HG03135 (cell line): ENCODE measurements at regions not wholly inside any gene's neighbourhood (a gene's known extent, or its start where the extent isn't known, plus 50 kb on each side); places are given as distances from the start of the nearest gene placed in this dataset.

ENCODE experiments used
- ATAC-seq: cut with Tn5 transposase; IDR thresholded peaks from one replicate; pipeline ENCODE4 v1.9.1; 2021; ENCODE audit warnings: mild to moderate bottlenecking, moderate library complexity; ENCODE audit not compliant: unreplicated experiment

DNA sequence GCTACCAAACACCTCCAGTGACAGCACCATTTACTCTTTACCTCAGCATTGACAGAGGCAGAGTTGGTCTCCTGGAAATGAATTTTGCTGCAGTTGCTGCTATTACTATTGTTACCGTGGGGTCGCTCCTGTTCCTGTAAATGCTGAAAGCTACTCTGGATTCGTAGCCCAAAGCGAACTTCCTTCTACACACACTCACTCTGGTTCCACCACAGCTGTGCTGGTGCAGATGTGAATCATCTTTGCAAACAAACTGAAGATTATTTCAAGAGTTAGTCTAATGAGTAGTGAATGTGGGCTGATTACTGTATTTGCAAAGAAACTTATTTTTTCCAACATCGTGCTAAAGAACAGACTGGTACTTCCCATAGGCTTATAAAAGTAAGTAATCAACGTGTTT lies 304.0 kb downstream of the LPIN1 start:
- no peak for ATAC-seq

DNA sequence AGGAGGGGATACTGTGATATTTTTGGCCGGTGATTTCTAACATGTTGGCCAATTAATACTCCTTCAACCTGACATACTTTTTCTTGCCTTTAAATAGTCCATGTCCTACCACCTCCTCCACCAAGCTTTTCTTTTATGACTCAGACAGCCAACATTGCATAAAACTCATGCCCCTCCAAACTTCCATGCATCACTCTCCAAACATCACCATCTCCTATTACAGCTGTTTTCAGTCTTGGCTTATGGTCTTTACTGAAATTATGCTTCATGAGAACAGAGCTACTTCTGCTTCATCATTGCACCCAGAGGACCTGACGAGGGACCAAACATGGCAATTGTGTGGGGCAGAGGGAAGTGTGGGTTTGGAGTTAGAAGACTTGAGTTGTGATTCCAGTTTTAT lies 305.4 kb downstream of the LPIN1 start:
- no peak for ATAC-seq

DNA sequence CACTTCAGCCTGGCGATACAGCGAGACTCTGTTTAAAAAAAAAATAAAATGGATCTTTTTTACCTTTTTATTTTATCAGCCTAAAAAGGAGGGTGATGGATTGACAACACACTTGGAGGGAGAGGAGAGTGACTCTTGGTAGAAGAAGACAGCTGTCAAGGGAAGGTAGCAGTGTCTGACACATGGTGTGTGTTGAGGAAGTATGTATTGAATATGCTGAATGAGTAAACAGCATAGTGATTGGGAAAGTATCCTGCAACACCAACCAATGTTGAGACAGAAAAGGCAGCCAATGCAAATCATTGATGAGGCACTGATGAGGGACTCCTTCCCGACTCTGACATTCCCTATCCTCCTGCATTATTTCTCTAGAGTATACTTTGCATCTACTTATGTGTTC lies 306.4 kb downstream of the LPIN1 start:
- ATAC-seq, result no peak

DNA sequence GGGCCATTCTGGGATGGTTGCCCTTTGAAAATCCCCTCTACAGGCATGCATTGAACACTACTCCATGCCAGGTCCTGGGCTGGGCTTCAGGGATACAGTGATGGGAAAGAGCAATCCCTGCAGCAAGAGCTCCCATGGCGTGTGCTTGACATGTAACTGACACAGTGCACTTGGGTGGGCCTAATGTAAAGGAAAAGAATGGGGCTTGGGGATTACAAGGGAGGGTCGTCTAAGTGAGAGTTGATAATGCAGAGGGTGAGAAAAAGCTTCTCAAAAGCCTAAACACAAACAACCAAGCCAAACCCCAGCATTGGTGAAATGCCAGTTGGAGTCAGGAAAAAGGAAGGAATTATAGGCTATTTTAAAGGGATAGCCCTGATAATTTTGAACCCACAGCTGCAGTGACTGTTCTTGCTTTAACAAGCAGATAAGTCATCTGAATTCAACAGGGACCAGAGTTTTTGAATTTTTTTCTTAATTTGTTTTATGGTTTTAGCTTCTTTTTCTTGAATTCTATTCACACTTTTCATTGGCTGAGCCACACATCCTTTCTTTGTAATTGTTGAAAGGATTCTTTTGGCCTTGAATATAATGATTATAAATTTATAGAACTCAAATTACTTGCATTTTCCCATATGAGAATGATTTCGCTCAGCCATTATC lies 308.7 kb downstream of the LPIN1 start:
- ATAC-seq, result no peak

DNA sequence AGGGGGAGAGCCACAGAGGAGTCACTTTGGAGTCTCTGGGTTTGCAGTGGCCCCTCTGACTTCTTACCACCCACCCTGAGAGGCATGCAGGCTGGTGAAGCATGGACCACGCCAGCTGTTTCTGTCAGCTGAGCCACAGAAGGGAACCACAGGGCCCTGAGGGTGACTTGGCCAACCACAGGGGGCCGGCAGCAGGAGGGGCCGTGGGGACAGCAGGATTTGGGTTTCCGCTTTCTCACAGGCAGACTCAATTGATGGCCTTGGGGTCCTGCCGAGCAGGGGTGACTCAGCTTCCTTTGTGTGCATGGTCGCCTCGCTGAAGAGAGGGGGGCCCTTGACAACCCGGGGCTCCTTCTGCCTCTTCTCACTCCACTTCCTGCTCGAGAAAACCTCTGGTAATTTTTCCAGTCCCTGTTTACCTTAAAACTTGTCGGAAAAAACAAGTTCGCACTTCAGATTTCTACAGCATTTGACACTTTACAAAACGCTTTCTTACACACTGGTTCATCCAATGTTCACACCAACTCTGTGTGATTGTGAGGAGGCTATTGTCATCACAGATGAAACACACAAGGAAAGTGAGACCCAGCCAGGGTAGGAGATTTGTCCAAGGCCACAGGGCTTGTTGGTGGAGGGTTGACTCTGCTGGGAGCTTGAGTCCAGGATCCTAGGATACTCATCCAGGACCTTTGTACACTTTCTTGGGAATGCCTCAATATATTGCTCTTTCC lies 311.2 kb downstream of the LPIN1 start:
- ATAC-seq, result peak; percentile 85

DNA sequence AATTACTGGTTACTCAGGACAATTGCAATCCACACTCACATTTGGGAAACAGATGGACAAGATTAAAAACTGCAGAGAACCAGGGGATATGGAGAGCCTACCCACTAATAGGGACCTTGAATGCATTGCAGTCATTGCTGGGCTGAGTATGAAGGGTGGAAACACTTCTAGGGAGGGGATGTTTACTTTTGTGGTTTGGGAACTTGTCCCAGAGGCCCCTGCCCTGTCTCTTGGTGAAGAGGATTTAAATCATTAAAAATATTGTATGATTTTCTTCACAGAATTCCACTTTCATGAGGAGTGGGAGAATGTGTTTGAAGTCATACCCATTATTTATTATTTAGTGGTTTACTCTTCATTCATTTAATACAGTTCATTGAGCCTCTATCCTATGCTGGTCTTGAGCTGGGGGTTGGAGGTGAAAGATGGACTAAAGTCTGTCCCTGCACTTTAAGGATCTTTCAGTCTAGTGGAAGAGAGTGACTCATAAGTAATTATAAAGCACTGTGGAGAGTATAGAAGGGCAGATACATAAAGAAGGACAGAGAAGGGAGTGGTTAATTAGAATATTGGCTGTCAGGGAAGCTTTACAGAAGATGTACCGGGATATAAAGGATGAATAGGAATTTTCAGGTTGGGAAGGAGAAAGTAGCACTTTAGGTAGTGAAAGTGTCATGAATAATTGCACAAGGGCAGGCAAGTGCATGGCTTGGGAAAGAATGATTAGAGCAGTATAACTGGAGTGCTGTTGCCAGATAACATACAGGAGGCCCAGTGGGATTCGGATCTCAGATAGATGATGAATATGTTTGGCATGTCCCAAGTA lies 313.4 kb downstream of the LPIN1 start:
- no peak for ATAC-seq

DNA sequence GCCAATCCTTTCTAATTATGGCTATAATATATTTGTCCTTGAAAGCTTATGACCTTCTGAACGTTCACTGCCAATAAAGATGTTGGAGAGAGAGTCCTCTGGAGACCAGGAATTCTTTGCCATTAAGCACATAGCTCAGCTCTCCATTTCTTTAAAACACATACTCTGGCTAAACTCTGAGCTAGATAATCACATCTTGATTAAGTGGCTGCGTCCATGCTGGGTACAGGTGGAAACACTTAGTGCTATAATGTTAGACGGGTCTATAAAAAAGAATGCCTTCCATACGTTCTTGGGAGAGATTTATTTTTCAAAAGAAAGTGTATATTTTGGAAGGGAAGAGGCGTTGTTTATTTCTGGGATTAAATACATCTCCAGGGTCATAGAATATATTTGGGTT lies 314.5 kb downstream of the LPIN1 start:
- ATAC-seq, result no peak

DNA sequence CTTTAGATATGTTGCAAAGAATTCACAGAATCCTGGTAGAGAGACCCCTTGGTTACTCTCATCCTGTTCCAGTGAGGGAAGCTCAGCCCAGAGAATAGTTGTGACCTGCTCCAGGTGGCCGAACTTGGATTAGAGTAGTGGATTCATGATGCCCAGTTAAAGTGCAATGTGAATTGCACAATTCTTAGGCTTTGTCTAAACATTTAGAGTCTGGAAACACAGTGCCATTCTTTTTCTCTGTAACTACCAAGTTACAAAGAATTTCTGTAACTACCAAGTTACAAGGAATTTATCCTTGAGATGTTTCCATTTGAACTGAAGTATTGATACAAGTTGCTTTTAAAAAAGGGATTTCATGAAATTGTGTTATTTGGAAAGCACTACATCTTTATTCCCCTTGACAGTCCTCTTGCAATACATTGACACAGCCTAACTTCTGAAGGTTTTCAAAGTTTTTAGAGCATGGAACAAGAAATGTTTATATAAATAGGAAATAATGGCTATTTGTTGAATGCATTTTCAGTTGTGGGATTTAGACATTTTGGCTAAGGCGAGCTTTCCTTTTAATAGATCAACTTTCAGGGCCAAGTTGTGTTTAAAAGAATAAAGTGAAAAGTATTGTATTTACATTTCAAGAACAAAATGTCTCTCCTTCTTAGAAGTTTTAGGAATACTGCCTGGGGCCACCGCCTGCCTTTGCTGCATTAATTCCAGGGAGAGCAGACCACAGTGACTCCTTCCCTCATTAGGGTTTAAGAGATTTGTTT lies 315.0 kb downstream of the LPIN1 start:
- no peak for ATAC-seq

DNA sequence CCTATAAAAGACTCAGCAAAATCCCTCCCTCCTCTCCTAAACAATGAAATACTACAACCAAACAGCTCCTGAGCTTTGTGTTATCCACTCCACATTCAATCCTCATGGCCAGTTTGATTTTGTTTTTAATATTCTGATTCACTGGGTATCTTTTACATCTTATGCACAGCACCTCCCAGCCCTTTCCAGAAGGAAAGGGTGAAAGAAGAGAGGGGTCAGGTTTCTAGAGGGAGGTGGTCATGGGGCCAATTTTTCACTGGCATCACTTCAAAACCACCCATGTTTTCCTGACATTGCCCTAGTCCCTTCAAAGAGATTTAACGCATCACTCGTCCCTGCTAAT lies 315.6 kb downstream of the LPIN1 start:
- no peak for ATAC-seq

DNA sequence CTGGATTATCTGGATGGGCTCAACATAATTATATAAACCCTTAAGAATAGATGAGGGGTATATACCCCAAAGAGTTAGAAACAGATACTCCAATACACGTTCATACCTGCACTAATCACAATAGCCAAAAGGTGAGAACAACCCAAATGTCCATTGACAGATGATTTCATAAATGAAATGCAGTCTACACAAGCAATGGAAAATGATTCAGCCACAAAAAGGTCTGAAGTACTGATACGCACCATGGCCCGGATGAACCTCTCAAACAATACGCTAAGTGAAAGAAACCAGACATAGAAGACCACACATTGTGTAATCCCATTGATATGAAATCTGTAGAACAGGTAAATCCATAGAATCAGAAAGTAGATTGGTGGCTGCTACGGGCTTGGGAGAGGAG lies 316.8 kb downstream of the LPIN1 start:
- no peak for ATAC-seq

DNA sequence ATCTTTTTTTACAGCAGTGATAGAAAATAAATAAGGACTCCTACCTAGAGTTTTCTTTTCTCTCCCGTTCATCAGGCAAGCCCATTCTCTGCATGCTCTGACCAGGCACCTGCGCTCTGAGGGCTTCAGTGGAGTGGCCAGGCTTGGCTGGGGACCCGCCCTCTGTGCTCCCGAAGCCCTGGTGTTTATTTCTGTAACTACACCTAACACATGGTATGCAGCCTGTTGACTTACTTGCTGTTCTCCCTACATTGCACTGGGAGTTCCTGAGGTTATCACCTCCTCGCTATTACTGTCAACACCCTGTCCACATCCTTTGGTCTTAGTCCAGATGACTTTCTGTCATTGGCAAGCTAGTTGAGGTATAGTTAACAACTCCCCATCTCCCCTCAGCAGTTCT lies 317.7 kb downstream of the LPIN1 start:
- no peak for ATAC-seq

DNA sequence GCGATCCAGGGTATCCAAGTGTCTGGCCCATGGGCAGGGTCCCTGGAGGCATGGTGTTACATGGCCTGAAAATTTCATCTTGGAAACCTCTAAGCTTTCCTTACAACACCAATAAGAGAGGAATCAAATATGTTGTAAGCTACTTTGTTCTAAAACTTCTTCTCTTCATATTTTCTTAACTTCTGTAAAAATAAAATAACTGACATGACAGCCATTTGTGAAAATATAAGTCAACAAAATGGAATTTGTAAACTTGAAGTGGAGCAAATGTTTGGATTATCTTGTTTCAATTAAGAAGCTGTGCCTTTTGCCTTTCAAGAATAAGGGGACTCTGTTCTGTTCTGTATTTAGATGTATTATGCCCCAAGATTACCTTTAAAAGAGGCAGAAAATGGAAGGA lies 319.7 kb downstream of the LPIN1 start:
- ATAC-seq, result no peak

DNA sequence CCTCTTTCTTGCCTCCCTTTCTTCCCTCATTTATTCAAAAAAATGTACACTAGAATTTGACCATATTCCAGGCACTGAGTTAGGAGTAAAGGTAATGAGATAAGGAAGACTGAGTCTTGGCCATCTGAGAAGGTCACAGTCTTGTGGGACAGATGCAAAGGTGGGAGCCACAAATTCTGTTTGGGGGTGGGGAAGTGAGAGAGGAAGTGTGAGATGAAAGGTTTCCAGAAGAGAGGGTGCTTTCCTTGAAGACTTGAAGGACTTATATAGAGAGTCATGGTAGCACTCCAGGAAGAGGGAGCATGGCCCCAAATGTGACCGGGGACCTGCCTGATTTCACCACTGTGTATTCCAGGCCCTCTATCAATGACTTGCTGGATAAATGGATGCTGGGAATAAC lies 320.6 kb downstream of the LPIN1 start:
- no peak for ATAC-seq

DNA sequence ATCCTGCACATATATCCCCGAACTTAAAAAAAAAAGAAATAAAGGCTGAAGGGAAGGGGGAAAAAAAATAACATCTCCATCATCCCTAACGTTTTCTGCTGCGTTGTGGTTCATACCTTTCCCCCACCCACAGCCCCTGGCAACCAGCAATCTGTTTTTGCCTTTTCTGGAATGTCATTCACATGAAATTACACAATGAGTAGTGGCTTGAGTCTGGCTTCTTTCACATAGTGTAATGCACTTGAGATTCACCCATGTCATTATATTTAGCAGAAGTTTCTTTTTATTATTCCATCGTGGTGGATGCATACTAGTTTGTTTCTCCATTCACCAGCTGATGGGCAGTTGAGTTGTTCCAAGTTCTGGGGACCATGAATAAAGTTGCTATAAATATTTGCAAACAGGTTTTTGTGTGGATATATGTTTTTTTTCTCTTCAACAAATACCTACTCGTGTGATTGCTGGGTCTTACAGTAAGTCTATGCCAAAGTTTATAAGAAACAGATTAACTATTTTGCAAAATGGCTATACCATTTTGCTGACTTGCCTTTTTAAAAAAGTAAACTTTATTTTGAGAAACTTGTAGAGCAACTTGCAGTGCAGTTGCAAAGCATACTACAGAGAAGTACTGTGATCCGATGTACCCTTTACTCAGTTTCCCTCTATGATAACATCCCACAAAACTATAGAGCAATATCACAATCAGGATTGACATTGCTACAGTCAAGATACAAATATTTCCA lies 322.5 kb downstream of the LPIN1 start:
- no peak for ATAC-seq

DNA sequence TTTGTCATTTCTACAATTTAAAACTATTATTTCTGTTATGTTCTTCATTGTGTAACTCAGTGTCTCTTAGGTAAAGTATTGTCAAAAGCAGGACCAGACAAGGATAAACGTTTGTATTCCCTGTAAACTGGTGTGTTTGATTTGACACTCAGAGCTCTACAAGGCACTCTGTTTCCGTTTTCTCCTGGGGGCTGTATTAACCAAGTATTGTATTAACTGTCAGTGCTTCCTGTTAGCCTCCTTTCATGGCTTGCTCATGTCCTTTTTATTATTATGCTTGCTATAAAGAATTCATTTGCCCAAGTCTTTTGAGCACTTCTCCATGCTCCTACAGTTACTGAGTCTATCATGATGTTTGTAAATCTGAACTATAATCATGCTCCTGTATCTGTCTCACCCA lies 323.7 kb downstream of the LPIN1 start:
- ATAC-seq, result peak; percentile 26

DNA sequence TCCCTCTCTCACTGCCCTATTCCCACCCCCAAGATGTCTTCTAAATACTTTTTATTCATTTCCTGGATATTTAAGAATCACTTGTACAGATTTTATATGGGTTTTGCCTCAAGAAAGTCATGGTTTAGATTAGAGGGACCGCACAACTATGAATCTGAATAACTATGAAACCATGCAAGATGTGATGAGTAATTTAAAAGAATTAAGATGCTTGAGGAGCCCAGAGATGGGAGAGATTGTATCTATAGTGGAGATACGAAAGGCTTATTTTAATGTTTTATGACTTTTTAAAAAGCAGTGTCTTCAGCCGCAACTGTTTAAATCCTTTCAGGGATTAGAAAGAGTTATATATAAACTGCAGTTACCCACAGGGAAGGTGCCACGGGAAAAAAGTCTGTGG lies 324.1 kb downstream of the LPIN1 start:
- peak; percentile 32 for ATAC-seq

DNA sequence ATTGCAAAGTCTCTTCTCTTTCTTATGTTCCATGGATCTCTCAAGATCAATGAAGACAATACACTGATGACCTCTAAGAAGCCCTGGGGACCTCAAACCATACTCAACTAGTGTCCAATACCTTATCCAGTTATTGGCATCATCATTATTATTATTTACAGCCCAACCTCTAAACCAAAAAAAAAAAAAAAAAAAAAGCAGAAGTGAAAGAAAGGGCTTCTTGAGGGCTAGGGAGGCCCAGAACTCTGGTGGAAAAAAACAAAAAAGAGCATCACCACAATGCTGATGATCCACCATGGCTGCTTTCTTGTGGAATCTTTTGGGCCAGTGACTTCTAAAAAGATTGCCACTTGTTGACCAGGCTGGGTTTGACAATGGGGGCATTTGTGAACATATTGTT lies 324.9 kb downstream of the LPIN1 start:
- ATAC-seq, result peak; percentile 78

DNA sequence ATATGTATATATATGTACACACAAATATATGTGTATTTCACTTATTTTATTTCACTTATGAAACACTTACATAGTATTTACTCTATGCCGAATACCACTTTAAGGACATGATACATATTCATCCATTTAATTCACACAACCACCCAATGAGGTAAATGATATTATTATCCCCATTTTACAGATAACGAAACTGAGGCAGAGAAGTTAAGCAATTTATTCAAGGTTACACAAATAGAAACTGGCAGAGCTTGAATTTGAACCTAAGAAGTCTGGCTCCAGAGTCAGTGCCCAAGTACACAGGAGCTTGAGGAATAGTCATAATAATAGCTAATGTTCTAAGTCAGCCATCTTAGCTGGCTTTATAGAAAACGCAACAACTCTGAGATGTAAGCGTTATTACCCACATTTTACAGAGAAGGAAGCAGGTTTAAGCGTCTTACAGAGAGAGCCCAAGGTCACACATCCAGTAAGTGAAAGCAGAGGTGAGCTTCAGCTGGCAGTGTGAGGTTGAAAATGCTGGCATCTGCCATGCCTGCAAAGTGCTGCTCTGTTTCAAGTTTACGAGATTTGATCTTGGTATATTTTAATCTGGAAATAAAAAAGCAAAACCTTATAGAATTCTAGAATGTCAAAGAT lies 326.9 kb downstream of the LPIN1 start:
- ATAC-seq, result no peak

DNA sequence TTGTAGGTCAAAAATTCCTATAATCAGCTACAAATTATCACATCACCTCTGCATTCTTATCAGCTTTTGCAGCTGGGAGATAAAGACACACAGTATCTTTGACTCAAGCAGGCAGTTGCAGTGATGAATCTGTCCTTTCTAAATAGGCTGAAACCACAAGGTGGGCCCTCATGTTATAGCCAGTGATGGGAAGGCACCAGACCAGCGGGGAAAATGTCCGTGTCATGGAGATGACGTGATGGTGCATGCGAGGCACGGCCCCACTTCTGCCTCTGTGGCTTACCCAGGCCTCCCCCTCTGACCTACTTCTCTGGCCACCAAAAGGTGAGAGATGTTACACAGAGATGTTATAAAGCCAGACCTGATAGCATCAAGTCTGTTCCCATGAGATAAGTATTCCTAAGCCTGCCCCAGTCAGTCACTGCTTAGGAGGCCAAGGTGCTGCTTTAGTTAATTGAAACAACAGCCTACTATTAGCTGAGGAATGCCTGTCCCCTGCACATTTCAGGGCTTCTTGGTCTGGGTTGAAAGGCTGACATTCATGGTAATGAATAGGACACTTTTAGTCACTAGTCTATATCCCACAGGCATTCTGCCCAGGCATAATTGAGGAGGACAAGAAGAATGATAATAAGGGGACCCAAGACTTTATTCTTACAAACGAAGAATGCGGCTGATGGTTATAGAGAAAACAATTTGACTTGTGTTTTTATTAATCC lies 327.9 kb downstream of the LPIN1 start:
- ATAC-seq, result no peak

DNA sequence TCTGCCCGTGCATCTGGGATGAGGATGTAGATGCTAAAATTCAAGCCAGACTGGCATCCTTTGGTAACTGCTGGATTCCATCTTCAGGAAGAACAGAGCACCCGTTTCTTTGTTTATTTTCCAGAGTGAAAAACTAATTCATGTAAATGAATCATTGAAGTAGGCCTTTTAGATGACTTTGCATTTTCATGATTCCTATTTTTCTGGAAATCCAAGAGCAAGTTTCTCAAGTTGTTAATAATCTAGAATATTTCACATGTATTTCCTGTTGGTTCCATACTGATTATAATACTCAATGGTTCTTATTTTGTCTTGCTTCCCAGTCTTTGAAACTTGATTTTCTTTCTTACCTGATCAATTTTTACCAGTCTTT lies 328.4 kb downstream of the LPIN1 start:
- no peak for ATAC-seq
